Lung (tissue), 11 donors: ENCODE measurements at regions not wholly inside any gene's neighbourhood (a gene's known extent, or its start where the extent isn't known, plus 50 kb on each side); places are given as distances from the start of the nearest gene placed in this dataset.

Source experiments
- ATAC-seq: fragments of 200-7000 bp; cut with Tn5 transposase; one replicate; pipeline ENCODE4 v1.9.1; 2020; ENCODE audit warnings: moderate number of reproducible peaks; ENCODE audit not compliant: insufficient read depth, low FRiP score
- DNase-seq, 3 donors: peaks; one replicate each; pipeline ENCODE4 v3.0.0-alpha.2; 2013 to 2017
- H3K27ac ChIP-seq, 2 donors: one replicate each; pipeline ENCODE4 v1.5.1; 2013; ENCODE audit warnings: mild to moderate bottlenecking in 2 of 2, moderate library complexity in 2 of 2, control low read depth in 1 of 2, inconsistent platforms in 1 of 2, low read depth in 1 of 2, low read length in 1 of 2
- H3K27me3 ChIP-seq, 3 donors: one replicate each; pipeline ENCODE4 v1.5.1; 2013; ENCODE audit warnings: low read length in 2 of 3; ENCODE audit not compliant: control insufficient read depth in 3 of 3, insufficient read depth in 3 of 3
- H3K36me3 ChIP-seq, 4 donors: one replicate each; pipeline ENCODE4 v1.5.1; 2013; ENCODE audit warnings: low read length in 4 of 4, mild to moderate bottlenecking in 1 of 4, moderate library complexity in 1 of 4; ENCODE audit not compliant: control insufficient read depth in 4 of 4, insufficient read depth in 4 of 4
- H3K4me1 ChIP-seq, 5 donors: one replicate each; pipeline ENCODE4 v1.5.1; 2013; ENCODE audit warnings: low read length in 5 of 5, mild to moderate bottlenecking in 2 of 5, moderate library complexity in 1 of 5; ENCODE audit not compliant: control insufficient read depth in 5 of 5, insufficient read depth in 5 of 5
- H3K4me3 ChIP-seq: one replicate; pipeline ENCODE4 v1.5.1; 2013; ENCODE audit warnings: mild to moderate bottlenecking, control low read depth, moderate library complexity
- H3K9ac ChIP-seq, 2 donors: one replicate each; pipeline ENCODE4 v1.5.1; 2013; ENCODE audit warnings: low read length in 2 of 2, control low read depth in 1 of 2; ENCODE audit not compliant: insufficient read depth in 1 of 2
- H3K9me3 ChIP-seq, 4 donors: one replicate each; pipeline ENCODE4 v1.5.1; 2013; ENCODE audit warnings: low read length in 3 of 4, mild to moderate bottlenecking in 1 of 4, moderate library complexity in 1 of 4; ENCODE audit not compliant: control insufficient read depth in 4 of 4, insufficient read depth in 3 of 4
- CTCF ChIP-seq: IDR thresholded peaks from 2 replicates; pipeline ENCODE4 v1.5.1; 2012; ENCODE audit warnings: mild to moderate bottlenecking; ENCODE audit errors: control extremely low read depth, extremely low read depth
- WGBS, 2 donors: extraction: QIAGEN DNeasy Blood & Tissue Kit; methylation state at CpG; one replicate each; pipeline ENCODE4 v1.1.7; 2013; 5-methylcytosine and 5-hydroxymethylcytosine counted together
- donor health status: control.
- donor health status: control.
- donor health status: Bipolar disorder and iron deficiency.
- donor health status: healthy.
- donor health status: DM: yes; HTN: yes; CAD: no.

GRCh38 chr5:15079566-15079965 is 208.0 kb upstream of the ANKH start:
- TF ChIP-seq CTCF, result no peak
- Histone ChIP-seq H3K4me1 (no peaks in the 10 kb centered on the region), H3K9ac (no peak overlapping the region), H3K36me3 (no peaks in the 10 kb centered on the region), H3K9me3 (peaks cover 0 to 7% (median 4%) of the 10 kb centered on the region in 4 donors), H3K27me3 (no peaks in the 10 kb centered on the region), H3K27ac (no peak overlapping the region), H3K4me3 (no peak overlapping the region)
- DNase-seq, result no peak
- ATAC-seq, result no peak
- WGBS, 2 donors, result 77 to 85% methylated on average over 3 of the region's 3 CpGs

- H3K4me1 ChIP-seq, result no peaks in the 10 kb centered on the region
- no peaks in the 10 kb centered on the region for H3K27me3 ChIP-seq
- no peak overlapping the region for H3K27ac ChIP-seq
- H3K4me3 ChIP-seq, result no peak overlapping the region
- TF ChIP-seq CTCF, result no peak
- DNase-seq, result no peak
- H3K9me3 ChIP-seq, result peaks cover 0 to 9% (median 0%) of the 10 kb centered on the region in 4 donors
- no peak for ATAC-seq
- no peak overlapping the region for H3K9ac ChIP-seq
- no peaks in the 10 kb centered on the region for H3K36me3 ChIP-seq
Observed at GRCh38 chr5:15074651-15075050, 203.1 kb upstream of the ANKH start.

- DNase-seq (no peak), ATAC-seq (no peak)
- Histone ChIP-seq H3K4me3 (no peak overlapping the region), H3K9me3 (peaks cover 0 to 9% (median 0%) of the 10 kb centered on the region in 4 donors), H3K36me3 (no peaks in the 10 kb centered on the region), H3K27me3 (no peaks in the 10 kb centered on the region), H3K9ac (no peak overlapping the region), H3K27ac (no peak overlapping the region), H3K4me1 (no peaks in the 10 kb centered on the region)
- no peak for TF ChIP-seq CTCF
- 79 to 80% methylated on average over 3 of the region's 3 CpGs for WGBS, 2 donors
Observed at GRCh38 chr5:15073453-15073852, 201.9 kb upstream of the ANKH start.

GRCh38 chr5:15070907-15071306 is 199.3 kb upstream of the ANKH start:
- Histone ChIP-seq H3K4me3 (no peak overlapping the region), H3K9ac (no peak overlapping the region), H3K27me3 (no peaks in the 10 kb centered on the region), H3K27ac (no peak overlapping the region), H3K4me1 (no peaks in the 10 kb centered on the region), H3K9me3 (peaks cover 0 to 6% (median 0%) of the 10 kb centered on the region in 4 donors), H3K36me3 (no peaks in the 10 kb centered on the region)
- ATAC-seq, result no peak
- DNase-seq, result no peak
- no peak for TF ChIP-seq CTCF
- 88 to 89% methylated on average over 6 of the region's 6 CpGs for WGBS, 2 donors
